PC-3 (cell line): ENCODE measurements at regions not wholly inside any gene's neighbourhood (a gene's known extent, or its start where the extent isn't known, plus 50 kb on each side); places are given as distances from the start of the nearest gene placed in this dataset.
"Not testable (repeated sequence)": the region's sequence is repeated elsewhere in the genome, so short reads cannot be mapped to it uniquely, and the experiment has no call there.

Experiments used
- ATAC-seq: fragments of 200-7000 bp; cut with Tn5 transposase; 2 replicates; pipeline ENCODE4 v1.9.1; 2020; ENCODE audit warnings: mild to moderate bottlenecking, moderate library complexity
- BruUV-seq: library from RNA; stranded (reverse); fragments of 400-500 nt; replicated peaks from 2 replicates; lab custom pipeline; 2021; lab: Mats Ljungman, UMichigan
- CTCF ChIA-PET: fragments of 300-600 bp; sonication (Branson Sonifier 250); formaldehyde crosslinking; loops from one replicate; lab custom pipeline; 2022; ENCODE audit warnings: antibody characterized with exemption; lab: Charles Lee
- POLR2A ChIA-PET: fragments of 300-600 bp; sonication (Branson Sonifier 250); formaldehyde crosslinking; loops from one replicate; lab custom pipeline; 2022; ENCODE audit warnings: antibody characterized with exemption; ENCODE audit not compliant: unreplicated experiment; lab: Charles Lee
- DNase-seq: peaks from one replicate; pipeline ENCODE4 v3.0.0-alpha.2; 2015
- H2AFZ ChIP-seq: fragments of 300-600 bp; sonication (generic); 2 replicates; pipeline ENCODE4 v1.6.0; 2016; ENCODE audit warnings: antibody characterized with exemption, low read length
- H3F3A ChIP-seq: fragments of 300-600 bp; sonication (generic); one replicate; pipeline ENCODE4 v1.6.0; 2017; ENCODE audit warnings: antibody characterized with exemption, low read length, control low read depth, mild to moderate bottlenecking; ENCODE audit not compliant: unreplicated experiment
- H3K27ac ChIP-seq: fragments of 300-600 bp; sonication (generic); 2 replicates; pipeline ENCODE4 v1.5.1; 2016; ENCODE audit warnings: mild to moderate bottlenecking, low read length
- H3K27me3 ChIP-seq: fragments of 300-600 bp; sonication (generic); 2 replicates; pipeline ENCODE4 v1.6.1; 2016; ENCODE audit warnings: low read length, mixed read lengths
- H3K36me3 ChIP-seq: fragments of 300-600 bp; sonication (generic); 2 replicates; pipeline ENCODE4 v1.6.1; 2016; ENCODE audit warnings: low read depth, mixed run types, low read length, mixed read lengths
- H3K4me1 ChIP-seq: fragments of 300-600 bp; sonication (generic); 2 replicates; pipeline ENCODE4 v1.5.1; 2016; ENCODE audit warnings: low read length; ENCODE audit not compliant: insufficient read depth
- H3K4me2 ChIP-seq: fragments of 300-600 bp; sonication (generic); 2 replicates; pipeline ENCODE4 v1.6.0; 2016; ENCODE audit warnings: low read length
- H3K4me3 ChIP-seq: fragments of 300-600 bp; sonication (generic); 2 replicates; pipeline ENCODE4 v1.5.1; 2016; ENCODE audit warnings: mild to moderate bottlenecking, low read length, mixed read lengths
- H3K79me2 ChIP-seq: fragments of 300-600 bp; sonication (generic); 2 replicates; pipeline ENCODE4 v1.6.1; 2017; ENCODE audit warnings: low read length, mixed read lengths
- H3K9ac ChIP-seq: fragments of 300-600 bp; sonication (generic); 2 replicates; pipeline ENCODE4 v1.6.0; 2016; ENCODE audit warnings: mild to moderate bottlenecking, low read length
- H3K9me2 ChIP-seq: fragments of 300-600 bp; sonication (generic); replicated peaks from 2 replicates; pipeline ENCODE4 v1.6.1; 2016; ENCODE audit warnings: mixed run types, low read length, mixed read lengths
- H3K9me3 ChIP-seq: fragments of 300-600 bp; sonication (generic); 2 replicates; pipeline ENCODE4 v1.6.1; 2016; ENCODE audit warnings: low read length, mixed read lengths
- H4K20me1 ChIP-seq: fragments of 300-600 bp; sonication (generic); 2 replicates; pipeline ENCODE4 v1.6.1; 2016; ENCODE audit warnings: low read length, mixed read lengths
- CTCF ChIP-seq: fragments of 300-600 bp; sonication (generic); conservative IDR thresholded peaks from 2 replicates; pipeline ENCODE4 v1.5.1; 2017; ENCODE audit warnings: antibody characterized with exemption, low read depth, mild to moderate bottlenecking, low read length
- EZH2 ChIP-seq: fragments of 300-600 bp; sonication (generic); IDR thresholded peaks from one replicate; pipeline ENCODE4 v1.6.1; 2017; ENCODE audit warnings: antibody characterized with exemption, mild to moderate bottlenecking, low read length; ENCODE audit not compliant: unreplicated experiment
- EZH2phosphoT487 ChIP-seq: fragments of 300-600 bp; sonication (generic); IDR thresholded peaks from 2 replicates; pipeline ENCODE4 v1.6.1; 2018; ENCODE audit warnings: mild to moderate bottlenecking, antibody characterized with exemption, low read length, borderline replicate concordance
- intact Hi-C: fragments of 100-400 bp; cut with micrococcal nuclease; formaldehyde crosslinking; loops from 2 replicates; pipeline ENCODE4 v1.9.0; 2023

DNA sequence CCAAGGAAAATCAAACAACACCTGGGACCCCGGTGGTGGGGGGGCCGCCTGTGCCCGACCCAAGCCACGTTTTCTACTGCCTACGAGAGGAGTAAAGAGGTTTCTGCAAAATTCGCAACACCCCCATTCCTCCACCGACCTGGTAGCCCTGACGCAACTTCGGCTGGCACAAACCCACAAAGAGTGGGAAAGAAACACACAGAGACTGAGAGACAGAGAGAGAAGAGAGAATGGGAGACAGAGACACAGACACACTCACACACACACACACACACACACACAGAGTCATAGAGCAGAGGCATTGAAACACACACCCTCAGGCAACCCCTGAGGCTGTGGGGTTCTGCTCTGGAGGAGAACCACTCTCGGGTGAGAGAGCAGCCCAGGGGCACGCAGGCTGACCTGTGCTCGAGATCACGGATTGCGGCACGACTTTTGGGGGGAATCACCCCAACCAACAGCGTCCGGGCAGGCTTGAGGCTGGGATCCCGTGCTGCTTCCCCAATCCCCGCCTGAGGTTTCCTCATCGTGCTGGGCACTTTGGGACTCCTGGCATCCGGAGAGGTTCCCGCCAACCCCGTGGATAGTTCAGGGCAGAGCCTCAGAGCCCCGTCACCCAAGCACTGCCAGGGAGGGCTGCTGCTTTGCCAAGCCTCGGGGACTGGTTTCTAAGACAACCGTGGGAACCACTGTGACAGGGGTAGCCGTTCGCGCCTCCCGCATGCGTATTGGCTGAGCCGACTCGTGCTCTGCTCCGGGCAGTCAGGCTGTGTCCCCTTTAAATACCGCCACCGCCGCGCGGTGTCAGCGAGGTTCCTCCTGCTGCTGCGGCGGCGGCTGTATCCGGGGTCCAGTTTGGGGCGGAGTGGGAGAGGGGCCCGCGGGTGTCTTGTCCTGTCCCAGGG is 682.4 kb upstream of the TPTE start:
- H3K4me1 ChIP-seq: no peaks in the 10 kb centered on the region
- CTCF ChIA-PET: no interaction called here
- no TSS peak for BruUV-seq

DNA sequence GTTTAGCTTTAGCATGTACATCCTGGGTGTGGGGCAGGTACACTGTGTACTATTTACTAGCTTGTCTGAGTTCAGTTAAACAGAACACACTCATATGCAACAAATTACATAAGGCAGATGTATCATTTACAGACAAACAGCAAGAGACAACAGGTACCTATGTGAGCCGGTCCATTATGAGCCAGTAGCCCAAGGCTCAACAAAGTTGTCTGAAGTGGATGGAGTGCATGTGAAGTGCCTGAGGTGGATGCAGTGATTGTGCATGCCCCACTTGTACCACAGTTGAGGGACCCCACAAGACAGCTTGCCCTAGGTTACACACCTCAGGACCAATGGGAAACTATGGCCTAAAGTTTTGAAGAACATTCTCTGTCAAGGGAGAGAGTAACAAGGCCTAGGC is 677.3 kb upstream of the TPTE start:
- H3K9me2 ChIP-seq, intact Hi-C loops, H3K36me3 ChIP-seq, H3F3A ChIP-seq, CTCF ChIA-PET, H3K4me1 ChIP-seq, H4K20me1 ChIP-seq, H3K9ac ChIP-seq, BruUV-seq, H3K4me2 ChIP-seq, H3K27ac ChIP-seq, H3K27me3 ChIP-seq, H2AFZ ChIP-seq, ATAC-seq, POLR2A ChIA-PET, H3K4me3 ChIP-seq, H3K79me2 ChIP-seq: not testable (repeated sequence)
- peak; percentile 0 for DNase-seq
- H3K9me3 ChIP-seq: peaks cover 26% of the 10 kb centered on the region

More for the DNA sequence above, 682.4 kb upstream of the TPTE start:
- Histone ChIP-seq H4K20me1 (no peaks in the 10 kb centered on the region), H3K9ac (no peak overlapping the region), H3K27me3 (no peaks in the 10 kb centered on the region), H3F3A (no peaks in the 10 kb centered on the region), H3K4me3 (no peak overlapping the region), H2AFZ (no peak overlapping the region), H3K79me2 (no peaks in the 10 kb centered on the region), H3K36me3 (no peaks in the 10 kb centered on the region), H3K4me2 (no peak overlapping the region), H3K27ac (no peak overlapping the region), H3K9me2 (no peaks in the 10 kb centered on the region), H3K9me3 (peaks cover 28% of the 10 kb centered on the region)
- ATAC-seq (no peak), DNase-seq (peak; percentile 1)
- intact Hi-C loops: no loop called here
- POLR2A ChIA-PET: no interaction called here
- TF ChIP-seq EZH2phosphoT487 (no peak), CTCF (no peak), EZH2 (no peak)

DNA sequence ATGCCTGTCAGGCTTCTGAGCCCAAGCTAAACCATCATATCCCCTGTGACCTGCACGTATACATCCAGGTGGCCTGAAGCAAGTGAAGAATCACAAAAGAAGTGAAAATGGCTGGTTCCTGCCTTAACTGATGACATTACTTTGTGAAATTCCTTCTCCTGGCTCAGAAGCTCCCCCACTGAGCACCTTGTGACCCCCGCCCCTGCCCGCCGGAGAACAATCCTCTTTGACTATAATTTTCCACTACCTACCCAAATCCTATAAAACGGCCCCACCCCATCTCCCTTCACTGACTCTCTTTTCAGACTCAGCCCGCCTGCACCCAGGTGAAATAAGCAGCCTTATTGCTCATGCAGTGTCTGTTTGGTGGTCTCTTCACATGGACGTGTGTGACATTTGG is 673.9 kb upstream of the TPTE start:
- H3K9me2 ChIP-seq, H3K79me2 ChIP-seq, ATAC-seq, H3K27me3 ChIP-seq, H3K36me3 ChIP-seq, H3K9ac ChIP-seq, H3K4me1 ChIP-seq, H4K20me1 ChIP-seq, BruUV-seq, CTCF ChIA-PET, H3K27ac ChIP-seq, intact Hi-C loops, H2AFZ ChIP-seq, H3K4me2 ChIP-seq, H3K4me3 ChIP-seq, H3F3A ChIP-seq, POLR2A ChIA-PET, DNase-seq: not testable (repeated sequence)
- H3K9me3 ChIP-seq: peaks cover 19% of the 10 kb centered on the region

- CTCF ChIA-PET, H3K4me1 ChIP-seq, H3K4me2 ChIP-seq, H3F3A ChIP-seq, intact Hi-C loops, H3K27ac ChIP-seq, POLR2A ChIA-PET, H3K9me2 ChIP-seq, BruUV-seq, ATAC-seq, H3K79me2 ChIP-seq, DNase-seq, H3K4me3 ChIP-seq, H4K20me1 ChIP-seq, H2AFZ ChIP-seq, H3K27me3 ChIP-seq, H3K9ac ChIP-seq, H3K36me3 ChIP-seq: not testable (repeated sequence)
- H3K9me3 ChIP-seq: peaks cover 16% of the 10 kb centered on the region
Measured at GRCh38 chr21:9851166-9851565, 670.2 kb upstream of the TPTE start.

GRCh38 chr21:9851695-9852094 is 669.7 kb upstream of the TPTE start:
- H3K4me1 ChIP-seq, POLR2A ChIA-PET, H3K27ac ChIP-seq, H3K27me3 ChIP-seq, ATAC-seq, H3K9me2 ChIP-seq, DNase-seq, H4K20me1 ChIP-seq, CTCF ChIA-PET, H3K79me2 ChIP-seq, intact Hi-C loops, H3K4me2 ChIP-seq, H2AFZ ChIP-seq, H3K9ac ChIP-seq, BruUV-seq, H3K4me3 ChIP-seq, H3K36me3 ChIP-seq, H3F3A ChIP-seq: not testable (repeated sequence)
- H3K9me3 ChIP-seq: peaks cover 15% of the 10 kb centered on the region
